A673 (cell line): ENCODE measurements at regions not wholly inside any gene's neighbourhood (a gene's known extent, or its start where the extent isn't known, plus 50 kb on each side); places are given as distances from the start of the nearest gene placed in this dataset.

Experiments used
- BruUV-seq: library from RNA; stranded (reverse); fragments of 400-500 nt; replicated peaks from 2 replicates; lab custom pipeline; 2021; lab: Mats Ljungman, UMichigan
- CTCF ChIA-PET: fragments of 300-600 bp; sonication (Branson Sonifier 250); formaldehyde crosslinking; loops from one replicate; lab custom pipeline; 2022; ENCODE audit warnings: antibody characterized with exemption; lab: Charles Lee
- POLR2A ChIA-PET: fragments of 300-600 bp; sonication (Branson Sonifier 250); formaldehyde crosslinking; loops from one replicate; lab custom pipeline; 2022; ENCODE audit warnings: antibody characterized with exemption; ENCODE audit not compliant: low non-redundant PET; lab: Charles Lee
- DNase-seq: peaks from one replicate; pipeline ENCODE4 v3.0.0-alpha.2; 2015; ENCODE audit warnings: low spot score
- H3K27ac ChIP-seq: fragments of 200-600 bp; sonication (generic); 2 replicates; pipeline ENCODE4 v1.5.1; 2016; ENCODE audit warnings: mixed run types, low read depth, mild to moderate bottlenecking, mixed read lengths, antibody characterized with exemption, low read length; ENCODE audit not compliant: poor library complexity, severe bottlenecking
- H3K27me3 ChIP-seq: fragments of 200-600 bp; sonication (generic); replicated peaks from 2 replicates; pipeline ENCODE4 v1.6.1; 2017; ENCODE audit warnings: mixed run types, low read depth, mild to moderate bottlenecking, mixed read lengths, antibody characterized with exemption, low read length; ENCODE audit not compliant: insufficient read depth, poor library complexity
- H3K36me3 ChIP-seq: fragments of 200-600 bp; sonication (generic); 2 replicates; pipeline ENCODE4 v1.6.1; 2016; ENCODE audit warnings: mixed run types, mild to moderate bottlenecking, mixed read lengths, antibody characterized with exemption, low read length; ENCODE audit not compliant: insufficient read depth, poor library complexity, severe bottlenecking
- H3K4me1 ChIP-seq: fragments of 200-600 bp; sonication (generic); 2 replicates; pipeline ENCODE4 v1.6.1; 2017; ENCODE audit warnings: mixed run types, mild to moderate bottlenecking, mixed read lengths, antibody characterized with exemption, low read length; ENCODE audit not compliant: insufficient read depth, poor library complexity, severe bottlenecking
- H3K4me3 ChIP-seq: fragments of 200-600 bp; sonication (generic); 2 replicates; pipeline ENCODE4 v1.5.1; 2016; ENCODE audit warnings: low read depth, mixed run types, mild to moderate bottlenecking, mixed read lengths, low read length; ENCODE audit not compliant: poor library complexity, severe bottlenecking
- H3K9me3 ChIP-seq: fragments of 200-600 bp; sonication (generic); 2 replicates; pipeline ENCODE4 v1.6.1; 2016; ENCODE audit warnings: mixed run types, low read depth, mild to moderate bottlenecking, mixed read lengths, antibody characterized with exemption, low read length; ENCODE audit not compliant: poor library complexity, severe bottlenecking
- CTCF ChIP-seq: fragments of 300-800, 200-600 bp; sonication (generic); conservative IDR thresholded peaks from 2 replicates; pipeline ENCODE4 v1.5.1; 2017; ENCODE audit warnings: low read depth, mild to moderate bottlenecking, antibody characterized with exemption, low read length, moderate library complexity, mixed read lengths
- EZH2 ChIP-seq: fragments of 200-600 bp; sonication (generic); IDR thresholded peaks from 2 replicates; pipeline ENCODE4 v1.6.1; 2017; ENCODE audit warnings: borderline replicate concordance, low read depth, mild to moderate bottlenecking, mixed read lengths, antibody characterized with exemption, low read length; ENCODE audit not compliant: poor library complexity, severe bottlenecking
- intact Hi-C: fragments of 100-400 bp; cut with micrococcal nuclease; formaldehyde crosslinking; loops from one replicate; pipeline ENCODE4 v1.10.0; 2022; ENCODE audit not compliant: unreplicated experiment

- H3K4me3 ChIP-seq: no peak overlapping the region
- intact Hi-C loops: no loop called here
- H3K9me3 ChIP-seq: no peaks in the 10 kb centered on the region
- POLR2A ChIA-PET: no interaction called here
- no peak for DNase-seq
- BruUV-seq: no TSS peak
- no peak overlapping the region for H3K27ac ChIP-seq
- no peaks in the 10 kb centered on the region for H3K4me1 ChIP-seq
- TF ChIP-seq EZH2 (no peak), CTCF (no peak)
- H3K36me3 ChIP-seq: no peaks in the 10 kb centered on the region
- CTCF ChIA-PET: no interaction called here
- no peaks in the 10 kb centered on the region for H3K27me3 ChIP-seq
Observed at GRCh38 chr2:56940054-56940453, 756.3 kb downstream of the CCDC85A start.

GRCh38 chr2:56952871-56953270 lies 769.1 kb downstream of the CCDC85A start:
- Histone ChIP-seq H3K4me3 (no peak overlapping the region), H3K27me3 (no peaks in the 10 kb centered on the region), H3K4me1 (no peaks in the 10 kb centered on the region), H3K27ac (no peak overlapping the region), H3K9me3 (peaks cover 5% of the 10 kb centered on the region), H3K36me3 (no peaks in the 10 kb centered on the region)
- no TSS peak for BruUV-seq
- TF ChIP-seq EZH2: no peak
- no peak for TF ChIP-seq CTCF
- ChIA-PET POLR2A (no interaction called here), CTCF (no interaction called here)
- intact Hi-C loops: no loop called here
- DNase-seq: no peak

GRCh38 chr2:56960581-56960980 lies 776.8 kb downstream of the CCDC85A start:
- Histone ChIP-seq H3K4me3 (no peak overlapping the region), H3K9me3 (peaks cover under 1% of the 10 kb centered on the region), H3K36me3 (no peaks in the 10 kb centered on the region), H3K27me3 (no peaks in the 10 kb centered on the region), H3K4me1 (no peaks in the 10 kb centered on the region), H3K27ac (no peak overlapping the region)
- no TSS peak for BruUV-seq
- DNase-seq: no peak
- ChIA-PET CTCF (no interaction called here), POLR2A (no interaction called here)
- intact Hi-C loops: no loop called here
- TF ChIP-seq CTCF: no peak
- TF ChIP-seq EZH2: no peak
